ENCODE measurements at regions not wholly inside any gene's neighbourhood (a gene's known extent, or its start where the extent isn't known, plus 50 kb on each side); places are given as distances from the start of the nearest gene placed in this dataset.

DNA sequence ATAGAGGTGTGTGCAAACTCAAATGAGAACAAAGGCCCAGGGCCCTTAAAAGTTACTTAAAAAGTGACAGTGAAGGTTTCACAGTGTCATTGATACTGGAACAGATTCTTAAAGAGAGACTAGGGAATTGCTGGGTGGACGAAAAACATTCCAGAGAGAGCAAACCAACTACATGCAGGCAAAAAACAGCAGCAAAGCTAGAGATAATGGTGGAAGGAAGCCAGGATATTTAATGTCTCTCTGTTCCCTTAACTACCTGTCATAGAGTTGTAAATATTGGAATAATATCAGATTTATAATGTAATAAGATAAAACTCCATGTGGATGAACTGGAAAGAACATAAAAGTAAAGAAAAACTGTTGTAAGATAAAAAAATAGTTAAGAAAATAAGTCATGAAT is 508.6 kb downstream of the TAF11L14 start:
- H3K9me3 Mint-ChIP-seq = peaks cover 14% of the 10 kb centered on the region
- POLR2A ChIA-PET = no interaction called here
- no peak overlapping the region for H3K27ac Mint-ChIP-seq
- no peaks in the 10 kb centered on the region for H3K36me3 Mint-ChIP-seq
- H3K27me3 Mint-ChIP-seq = no peaks in the 10 kb centered on the region
- intact Hi-C loops (cut with micrococcal nuclease) = no loop called here
- no peak for DNase-seq
- no peaks in the 10 kb centered on the region for H3K4me1 Mint-ChIP-seq (ENCODE audit: low read depth)
- H3K4me3 Mint-ChIP-seq = no peak overlapping the region
- CTCF ChIA-PET = no interaction called here

DNA sequence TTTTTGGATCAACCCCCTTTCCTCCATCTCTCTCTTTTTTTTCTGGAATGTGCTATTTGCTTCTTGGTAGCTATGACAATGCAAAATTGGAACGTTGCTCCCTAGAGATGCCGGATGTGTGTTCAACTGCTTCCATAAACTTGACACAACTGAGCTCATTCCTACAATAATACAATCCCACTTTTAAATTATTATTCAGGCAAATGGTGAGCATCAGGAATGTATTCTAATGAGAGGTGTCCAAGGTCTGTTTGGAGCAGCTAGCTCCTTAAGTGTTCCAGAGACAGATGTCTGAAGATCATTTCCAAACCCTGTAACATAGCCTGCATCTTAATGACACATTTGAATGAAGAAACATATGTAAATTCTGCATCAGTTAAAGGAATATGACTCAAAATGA is 518.4 kb downstream of the TAF11L14 start:
- ChIA-PET POLR2A (no interaction called here), CTCF (no interaction called here)
- Mint-ChIP-seq H3K27ac (no peak overlapping the region), H3K9me3 (peaks cover 3% of the 10 kb centered on the region), H3K4me3 (no peak overlapping the region), H3K36me3 (no peaks in the 10 kb centered on the region), H3K4me1 (ENCODE audit: low read depth) (no peaks in the 10 kb centered on the region), H3K27me3 (no peaks in the 10 kb centered on the region)
- intact Hi-C loops (cut with micrococcal nuclease) = no loop called here
- no peak for DNase-seq

DNA sequence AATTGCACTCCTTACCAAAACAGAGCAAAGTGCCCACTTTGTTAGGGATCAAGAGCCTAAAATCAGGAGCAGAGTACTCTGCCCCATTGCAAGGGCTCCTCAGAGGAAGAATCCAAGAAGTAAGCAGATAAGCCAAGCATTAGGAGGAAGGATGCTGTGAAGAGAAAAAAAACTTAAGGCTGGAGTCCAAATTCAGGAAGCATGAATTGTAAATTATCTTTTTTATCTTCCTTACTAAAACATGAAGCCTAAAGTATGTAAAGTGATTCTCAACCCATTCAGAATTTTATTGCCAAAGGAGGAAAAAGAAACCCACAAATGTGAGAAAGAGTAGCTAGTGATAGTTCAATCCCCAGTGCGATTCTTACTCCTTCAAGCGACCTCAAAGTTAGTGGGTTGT is 523.9 kb downstream of the TAF11L14 start:
- DNase-seq = no peak
- Mint-ChIP-seq H3K27ac (no peak overlapping the region), H3K36me3 (no peaks in the 10 kb centered on the region), H3K4me1 (ENCODE audit: low read depth) (no peaks in the 10 kb centered on the region), H3K9me3 (peaks cover 12% of the 10 kb centered on the region), H3K4me3 (no peak overlapping the region), H3K27me3 (no peaks in the 10 kb centered on the region)
- intact Hi-C loops (cut with micrococcal nuclease) = no loop called here
- ChIA-PET CTCF (no interaction called here), POLR2A (no interaction called here)

DNA sequence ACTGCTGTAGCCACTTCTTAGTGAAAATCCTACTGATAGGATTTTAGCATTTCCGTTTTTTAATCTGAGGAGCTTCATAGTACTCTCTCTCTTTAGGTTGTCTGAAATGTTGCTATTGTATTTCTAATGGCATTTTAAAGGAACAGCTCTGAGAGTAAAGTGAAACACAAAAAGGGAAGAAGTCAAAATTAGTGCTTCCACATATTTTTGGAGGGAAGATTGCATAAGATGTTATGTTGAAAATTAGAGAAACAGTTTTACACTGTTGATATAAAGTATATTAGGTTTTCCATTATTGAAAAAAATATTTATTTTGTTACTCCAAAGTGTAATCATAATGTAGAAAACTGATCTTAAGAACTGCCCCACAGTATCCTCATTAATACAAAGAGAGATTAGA is 525.1 kb downstream of the TAF11L14 start:
- CTCF ChIA-PET = interaction anchor here (0.6 kb wide), 1 partner anchor 10 kb away, joined by 5 read pairs; no protein-coding TSS in a partner anchor
- no peak for DNase-seq
- intact Hi-C loops (cut with micrococcal nuclease) = no loop called here
- Mint-ChIP-seq H3K27me3 (no peaks in the 10 kb centered on the region), H3K4me1 (ENCODE audit: low read depth) (no peaks in the 10 kb centered on the region), H3K4me3 (no peak overlapping the region), H3K27ac (no peak overlapping the region), H3K9me3 (peaks cover 12% of the 10 kb centered on the region), H3K36me3 (no peaks in the 10 kb centered on the region)
- POLR2A ChIA-PET = no interaction called here

DNA sequence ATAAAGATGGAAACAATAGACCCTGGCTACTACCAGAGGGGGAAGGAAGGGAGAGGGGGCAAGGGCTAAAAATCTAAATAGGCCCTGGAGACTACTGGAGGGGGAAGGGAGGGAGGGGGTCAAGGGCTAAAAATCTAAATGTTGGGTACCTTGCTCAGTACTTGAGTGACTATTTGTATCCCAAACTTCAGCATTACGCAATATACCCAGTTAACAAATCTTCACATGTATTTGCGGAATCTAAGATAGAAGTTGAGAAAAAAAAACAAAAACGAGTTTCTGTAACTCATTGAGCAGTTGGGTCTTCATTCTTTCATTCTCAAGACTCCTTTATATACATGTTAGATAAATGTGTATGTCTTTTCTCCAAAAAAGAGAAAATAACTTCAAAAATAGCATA is 537.4 kb downstream of the TAF11L14 start:
- Mint-ChIP-seq H3K4me1 (ENCODE audit: low read depth) (no peaks in the 10 kb centered on the region), H3K27me3 (no peaks in the 10 kb centered on the region), H3K4me3 (no peak overlapping the region), H3K9me3 (peaks cover 19% of the 10 kb centered on the region), H3K27ac (no peak overlapping the region), H3K36me3 (no peaks in the 10 kb centered on the region)
- POLR2A ChIA-PET = no interaction called here
- CTCF ChIA-PET = no interaction called here
- no peak for DNase-seq
- intact Hi-C loops (cut with micrococcal nuclease) = no loop called here

DNA sequence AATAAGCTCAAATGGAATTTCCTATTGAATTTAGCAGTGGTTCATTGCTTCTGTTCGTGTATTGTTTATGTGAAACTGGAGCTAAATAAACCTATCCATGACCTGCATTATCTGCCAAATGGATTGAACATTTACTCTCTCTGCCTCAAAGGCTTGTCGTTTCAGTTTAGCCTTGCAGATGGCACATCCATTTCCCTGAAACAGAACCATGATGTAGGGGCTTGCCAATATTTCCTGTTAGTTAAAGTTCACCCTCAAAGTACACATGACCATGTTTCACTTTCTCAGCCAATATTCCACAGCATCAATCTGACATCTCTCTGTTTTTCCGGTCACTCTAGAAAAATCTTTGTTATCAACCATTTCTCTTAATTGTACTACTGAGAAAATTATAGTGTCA is 545.3 kb downstream of the TAF11L14 start:
- H3K36me3 Mint-ChIP-seq = no peaks in the 10 kb centered on the region
- H3K4me3 Mint-ChIP-seq = no peak overlapping the region
- H3K9me3 Mint-ChIP-seq = peaks cover 20% of the 10 kb centered on the region
- CTCF ChIA-PET = no interaction called here
- H3K27ac Mint-ChIP-seq = no peak overlapping the region
- H3K4me1 Mint-ChIP-seq (ENCODE audit: low read depth) = no peaks in the 10 kb centered on the region
- no peak for DNase-seq
- POLR2A ChIA-PET = no interaction called here
- intact Hi-C loops (cut with micrococcal nuclease) = no loop called here
- H3K27me3 Mint-ChIP-seq = no peaks in the 10 kb centered on the region

DNA sequence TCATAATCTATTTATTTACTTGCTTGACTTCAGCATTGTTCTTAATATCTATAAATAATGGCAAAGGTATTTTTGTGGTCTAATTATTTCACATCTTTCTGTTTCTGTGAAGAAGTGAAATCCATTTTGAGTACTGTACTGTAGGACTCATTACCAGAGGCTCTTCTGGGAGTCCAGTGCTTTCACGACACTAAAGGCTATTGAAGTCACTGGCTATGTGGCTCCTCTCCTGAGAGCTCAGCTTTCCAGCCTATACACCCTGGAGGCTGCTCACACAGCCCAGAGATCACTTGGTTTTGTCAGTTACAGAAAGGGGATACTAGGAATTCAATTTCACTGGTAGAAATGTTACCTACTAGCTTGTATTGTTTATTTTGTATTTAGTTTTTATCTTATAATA is 547.3 kb downstream of the TAF11L14 start:
- H3K36me3 Mint-ChIP-seq = no peaks in the 10 kb centered on the region
- H3K27ac Mint-ChIP-seq = no peak overlapping the region
- ChIA-PET CTCF (no interaction called here), POLR2A (no interaction called here)
- H3K4me1 Mint-ChIP-seq (ENCODE audit: low read depth) = no peaks in the 10 kb centered on the region
- intact Hi-C loops (cut with micrococcal nuclease) = no loop called here
- DNase-seq = no peak
- H3K27me3 Mint-ChIP-seq = no peaks in the 10 kb centered on the region
- H3K9me3 Mint-ChIP-seq = peaks cover 21% of the 10 kb centered on the region
- no peak overlapping the region for H3K4me3 Mint-ChIP-seq

DNA sequence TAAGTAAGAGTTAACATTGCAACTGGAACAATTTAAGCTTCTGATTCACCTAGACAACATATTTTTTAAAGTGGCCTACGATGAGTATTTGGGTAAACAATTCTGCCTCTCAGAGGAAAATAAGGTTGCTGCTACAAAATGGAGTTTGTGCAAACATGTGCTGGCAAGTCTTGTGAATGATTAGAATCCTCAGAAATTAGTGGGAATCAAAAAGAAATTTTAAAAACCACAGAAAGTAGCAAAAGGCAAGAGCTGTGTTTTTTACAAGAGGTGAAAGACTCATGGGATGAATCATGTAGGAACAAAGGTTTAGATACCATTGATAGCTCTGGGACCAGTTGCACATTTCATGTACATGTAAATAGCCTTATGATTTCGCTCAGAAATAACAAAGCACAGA is 561.6 kb downstream of the TAF11L14 start:
- CTCF ChIA-PET = no interaction called here
- no peaks in the 10 kb centered on the region for H3K36me3 Mint-ChIP-seq
- POLR2A ChIA-PET = no interaction called here
- no peak overlapping the region for H3K4me3 Mint-ChIP-seq
- intact Hi-C loops (cut with micrococcal nuclease) = no loop called here
- DNase-seq = no peak
- H3K4me1 Mint-ChIP-seq (ENCODE audit: low read depth) = no peaks in the 10 kb centered on the region
- no peak overlapping the region for H3K27ac Mint-ChIP-seq
- H3K27me3 Mint-ChIP-seq = no peaks in the 10 kb centered on the region
- H3K9me3 Mint-ChIP-seq = peaks cover 19% of the 10 kb centered on the region

- CTCF ChIA-PET = no interaction called here
Observed at GRCh38 chr5:18197734-18198133, 563.5 kb downstream of the TAF11L14 start.

GRCh38 chr5:18202164-18202563 is 567.9 kb downstream of the TAF11L14 start:
- intact Hi-C loops (cut with micrococcal nuclease) = no loop called here
- CTCF ChIA-PET = no interaction called here

More at GRCh38 chr5:18197734-18198133, 563.5 kb downstream of the TAF11L14 start:
- no peaks in the 10 kb centered on the region for H3K36me3 Mint-ChIP-seq
- intact Hi-C loops (cut with micrococcal nuclease) = no loop called here
- H3K4me1 Mint-ChIP-seq (ENCODE audit: low read depth) = no peaks in the 10 kb centered on the region
- no peak overlapping the region for H3K27ac Mint-ChIP-seq
- no peaks in the 10 kb centered on the region for H3K27me3 Mint-ChIP-seq
- POLR2A ChIA-PET = no interaction called here
- no peak overlapping the region for H3K4me3 Mint-ChIP-seq
- no peak for DNase-seq
- H3K9me3 Mint-ChIP-seq = peaks cover 18% of the 10 kb centered on the region

GRCh38 chr5:18203296-18203695 is 569.0 kb downstream of the TAF11L14 start:
- Mint-ChIP-seq H3K27ac (no peak overlapping the region), H3K9me3 (peaks cover 3% of the 10 kb centered on the region), H3K36me3 (no peaks in the 10 kb centered on the region), H3K27me3 (no peaks in the 10 kb centered on the region), H3K4me3 (no peak overlapping the region), H3K4me1 (ENCODE audit: low read depth) (no peaks in the 10 kb centered on the region)
- intact Hi-C loops (cut with micrococcal nuclease) = no loop called here
- DNase-seq = no peak
- CTCF ChIA-PET = no interaction called here
- POLR2A ChIA-PET = no interaction called here

More at GRCh38 chr5:18202164-18202563, 567.9 kb downstream of the TAF11L14 start:
- Mint-ChIP-seq H3K27ac (no peak overlapping the region), H3K27me3 (no peaks in the 10 kb centered on the region), H3K4me3 (no peak overlapping the region), H3K9me3 (peaks cover 12% of the 10 kb centered on the region), H3K36me3 (no peaks in the 10 kb centered on the region), H3K4me1 (ENCODE audit: low read depth) (no peaks in the 10 kb centered on the region)
- POLR2A ChIA-PET = no interaction called here
- DNase-seq = no peak

- Mint-ChIP-seq H3K4me1 (ENCODE audit: low read depth) (no peaks in the 10 kb centered on the region), H3K27me3 (no peaks in the 10 kb centered on the region), H3K27ac (no peak overlapping the region), H3K4me3 (no peak overlapping the region), H3K36me3 (no peaks in the 10 kb centered on the region), H3K9me3 (peaks cover 19% of the 10 kb centered on the region)
- ChIA-PET CTCF (no interaction called here), POLR2A (no interaction called here)
- intact Hi-C loops (cut with micrococcal nuclease) = no loop called here
- no peak for DNase-seq
Observed at GRCh38 chr5:18213666-18214065, 579.4 kb downstream of the TAF11L14 start.

GRCh38 chr5:18216016-18216415 is 581.8 kb downstream of the TAF11L14 start:
- Mint-ChIP-seq H3K27me3 (no peaks in the 10 kb centered on the region), H3K36me3 (no peaks in the 10 kb centered on the region), H3K27ac (no peak overlapping the region), H3K4me1 (ENCODE audit: low read depth) (no peaks in the 10 kb centered on the region), H3K4me3 (no peak overlapping the region), H3K9me3 (peaks cover 31% of the 10 kb centered on the region)
- CTCF ChIA-PET = no interaction called here
- intact Hi-C loops (cut with micrococcal nuclease) = no loop called here
- DNase-seq = no peak
- POLR2A ChIA-PET = no interaction called here

DNA sequence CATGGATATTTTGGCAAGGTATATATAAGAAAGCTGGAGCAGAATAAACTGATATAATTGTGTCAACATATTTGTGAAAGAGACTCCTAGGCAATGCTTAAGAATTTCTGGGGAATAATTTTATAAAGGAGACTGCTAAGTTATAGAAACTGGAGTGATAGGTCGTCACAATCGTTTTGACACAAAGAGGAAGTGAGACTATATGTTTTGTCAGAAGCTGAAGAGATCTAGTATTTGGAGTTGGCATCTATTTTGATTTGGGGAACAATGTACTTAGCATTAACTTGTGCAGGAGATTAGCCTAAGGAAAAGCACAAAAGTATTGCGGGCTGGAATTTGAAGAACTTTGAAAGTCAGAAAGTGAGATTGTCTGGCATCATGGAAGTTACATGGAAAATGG is 582.5 kb downstream of the TAF11L14 start:
- Mint-ChIP-seq H3K27me3 (no peaks in the 10 kb centered on the region), H3K27ac (no peak overlapping the region), H3K9me3 (peaks cover 31% of the 10 kb centered on the region), H3K4me3 (no peak overlapping the region), H3K36me3 (no peaks in the 10 kb centered on the region), H3K4me1 (ENCODE audit: low read depth) (no peaks in the 10 kb centered on the region)
- ChIA-PET CTCF (no interaction called here), POLR2A (no interaction called here)
- DNase-seq = no peak
- intact Hi-C loops (cut with micrococcal nuclease) = no loop called here

All from activated CD4-positive, alpha-beta memory T cell treated with anti-CD3 and anti-CD28 coated beads for 36 hours (primary cell).